Fibroblast of mammary gland (primary cell): ENCODE measurements at regions not wholly inside any gene's neighbourhood (a gene's known extent, or its start where the extent isn't known, plus 50 kb on each side); places are given as distances from the start of the nearest gene placed in this dataset.

ENCODE experiments used
- DNase-seq: peaks from one replicate; pipeline ENCODE4 v3.0.0-alpha.2; 2010; ENCODE audit warnings: low read depth
- H3K4me3 ChIP-seq: 2 replicates; pipeline ENCODE4 v1.5.1; 2011; ENCODE audit warnings: low read depth, mild to moderate bottlenecking, low read length, moderate library complexity; ENCODE audit not compliant: control insufficient read depth
- CTCF ChIP-seq: conservative IDR thresholded peaks from 2 replicates; pipeline ENCODE4 v1.5.1; 2011; ENCODE audit warnings: low read depth, low read length, inconsistent platforms; ENCODE audit not compliant: control insufficient read depth, insufficient read depth

- TF ChIP-seq CTCF = no peak
- DNase-seq = no peak
- no peak overlapping the region for H3K4me3 ChIP-seq
These were observed 51.6 kb upstream of the C5orf46 start for GRCh38 chr5:147957901-147958300.

GRCh38 chr5:147956842-147957223, 50.5 kb upstream of the C5orf46 start:
- no peak for TF ChIP-seq CTCF
- DNase-seq = no peak
- H3K4me3 ChIP-seq = no peak overlapping the region

GRCh38 chr5:147956064-147956841, 49.9 kb upstream of the C5orf46 start:
- no peak overlapping the region for H3K4me3 ChIP-seq
- no peak for DNase-seq
- TF ChIP-seq CTCF = no peak
